D721Med (cell line): ENCODE measurements at regions not wholly inside any gene's neighbourhood (a gene's known extent, or its start where the extent isn't known, plus 50 kb on each side); places are given as distances from the start of the nearest gene placed in this dataset.

Source experiments
- DNase-seq: peaks from one replicate; pipeline ENCODE4 v3.0.0; 2011; ENCODE audit warnings: low spot score; ENCODE audit not compliant: insufficient read length
- FAIRE-seq: peaks from 2 replicates; lab custom pipeline; 2011; peaks lifted over from hg19 to GRCh38; lab: Jason Lieb, UNC
- TF ChIP-seq, protein P1 (sequence below): IDR thresholded peaks from 2 replicates; pipeline ENCODE4 v1.5.1; 2012; ENCODE audit warnings: mild to moderate bottlenecking, control low read depth; ENCODE audit not compliant: insufficient read depth; ENCODE audit errors: missing control alignments

- no peak for FAIRE-seq
- no peak for DNase-seq
- TF ChIP-seq, protein P1, sequence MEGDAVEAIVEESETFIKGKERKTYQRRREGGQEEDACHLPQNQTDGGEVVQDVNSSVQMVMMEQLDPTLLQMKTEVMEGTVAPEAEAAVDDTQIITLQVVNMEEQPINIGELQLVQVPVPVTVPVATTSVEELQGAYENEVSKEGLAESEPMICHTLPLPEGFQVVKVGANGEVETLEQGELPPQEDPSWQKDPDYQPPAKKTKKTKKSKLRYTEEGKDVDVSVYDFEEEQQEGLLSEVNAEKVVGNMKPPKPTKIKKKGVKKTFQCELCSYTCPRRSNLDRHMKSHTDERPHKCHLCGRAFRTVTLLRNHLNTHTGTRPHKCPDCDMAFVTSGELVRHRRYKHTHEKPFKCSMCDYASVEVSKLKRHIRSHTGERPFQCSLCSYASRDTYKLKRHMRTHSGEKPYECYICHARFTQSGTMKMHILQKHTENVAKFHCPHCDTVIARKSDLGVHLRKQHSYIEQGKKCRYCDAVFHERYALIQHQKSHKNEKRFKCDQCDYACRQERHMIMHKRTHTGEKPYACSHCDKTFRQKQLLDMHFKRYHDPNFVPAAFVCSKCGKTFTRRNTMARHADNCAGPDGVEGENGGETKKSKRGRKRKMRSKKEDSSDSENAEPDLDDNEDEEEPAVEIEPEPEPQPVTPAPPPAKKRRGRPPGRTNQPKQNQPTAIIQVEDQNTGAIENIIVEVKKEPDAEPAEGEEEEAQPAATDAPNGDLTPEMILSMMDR: no peak
Observed at GRCh38 chr15:94047566-94047965, 183.8 kb upstream of the MCTP2 start.

DNA sequence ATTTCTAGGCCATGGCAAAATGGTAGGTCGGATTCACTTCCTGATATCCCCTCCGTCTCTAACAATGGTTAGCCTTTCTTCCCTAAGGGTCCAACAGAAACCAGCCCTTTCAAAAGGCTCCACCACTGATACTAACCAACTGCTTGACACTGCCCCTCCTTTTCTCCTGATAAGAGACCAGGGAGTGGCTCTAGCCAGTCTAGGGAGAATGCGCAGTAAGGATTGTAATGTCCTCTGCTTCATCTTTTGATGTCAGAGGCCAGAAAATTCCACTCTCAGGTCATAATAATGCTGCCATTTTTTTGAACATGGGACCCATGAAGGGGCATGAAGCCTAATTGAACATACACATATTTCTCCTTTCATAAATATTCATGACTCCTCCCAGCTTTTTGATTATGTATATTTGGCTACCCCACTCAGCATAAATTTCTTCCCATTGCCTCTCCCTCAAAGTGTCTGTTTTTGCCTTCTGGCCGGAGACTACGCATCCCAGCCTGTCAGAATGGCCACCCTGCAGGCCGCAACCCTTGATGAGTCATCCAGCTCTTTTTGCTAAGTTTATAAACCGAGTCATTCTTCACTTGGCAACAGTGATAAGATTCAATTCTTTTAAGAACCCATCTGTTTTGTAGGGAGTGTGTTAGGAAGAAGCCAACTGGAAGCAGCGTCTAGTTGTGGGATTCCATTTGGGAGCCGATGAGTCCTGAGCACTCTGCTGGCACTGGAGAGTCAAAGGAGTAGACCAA lies 189.0 kb upstream of the MCTP2 start:
- no peak for FAIRE-seq
- TF ChIP-seq, protein P1: no peak
- DNase-seq: no peak

- FAIRE-seq (no peak), DNase-seq (no peak)
- TF ChIP-seq, protein P1: no peak
Observed at GRCh38 chr15:94041746-94042145, 189.6 kb upstream of the MCTP2 start.

DNA sequence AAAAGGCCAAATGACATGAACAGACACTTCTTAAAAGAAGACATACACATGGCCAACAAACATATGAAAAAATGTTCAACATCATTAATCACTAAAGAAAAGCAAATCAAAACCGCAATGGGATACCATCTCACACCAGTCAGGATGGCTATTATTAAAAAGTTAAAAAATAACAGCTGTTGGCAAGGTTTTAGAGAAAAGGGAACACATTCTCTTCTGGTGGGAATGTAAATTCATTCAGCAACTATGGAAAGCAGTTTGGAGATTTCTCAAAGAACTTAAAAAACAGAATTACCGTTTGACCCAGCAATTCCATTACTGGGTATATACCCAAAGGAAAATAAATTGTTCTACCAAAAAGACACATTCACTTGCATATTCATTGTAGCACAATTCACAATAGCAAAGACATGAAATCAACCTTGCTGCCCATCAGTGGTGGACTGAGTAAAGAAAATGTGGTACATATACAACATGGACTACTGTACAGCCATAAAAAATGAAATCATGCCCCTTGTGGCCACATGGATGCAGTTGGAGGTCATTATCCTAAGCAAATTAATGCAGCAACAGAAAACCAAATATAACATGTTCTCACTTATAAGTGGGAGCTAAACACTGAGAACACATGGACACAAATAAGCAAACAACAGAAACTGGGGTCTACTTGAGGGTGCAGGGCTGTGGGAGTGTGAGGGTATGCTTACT lies 190.7 kb upstream of the MCTP2 start:
- TF ChIP-seq, protein P1: no peak
- no peak for DNase-seq
- no peak for FAIRE-seq

DNA sequence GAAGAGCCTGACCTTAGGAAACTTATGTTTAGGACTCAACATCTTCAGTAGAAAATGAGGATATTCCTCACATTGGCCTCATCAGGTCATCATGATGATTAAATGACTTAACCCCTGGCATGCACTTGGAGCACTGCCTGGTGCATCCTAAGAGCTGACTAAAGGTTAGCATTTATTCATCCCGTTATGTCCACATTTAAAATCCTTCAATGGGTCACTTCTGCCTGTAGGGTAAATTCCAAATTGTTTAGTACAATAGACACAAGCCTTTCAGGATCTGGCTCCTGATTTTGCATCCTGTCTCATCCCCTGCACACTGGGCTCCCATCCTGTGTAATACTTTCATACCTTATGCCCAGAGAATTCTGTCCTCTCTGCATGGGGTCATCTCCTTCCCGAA lies 195.2 kb upstream of the MCTP2 start:
- TF ChIP-seq, protein P1: no peak
- DNase-seq (no peak), FAIRE-seq (no peak)

DNA sequence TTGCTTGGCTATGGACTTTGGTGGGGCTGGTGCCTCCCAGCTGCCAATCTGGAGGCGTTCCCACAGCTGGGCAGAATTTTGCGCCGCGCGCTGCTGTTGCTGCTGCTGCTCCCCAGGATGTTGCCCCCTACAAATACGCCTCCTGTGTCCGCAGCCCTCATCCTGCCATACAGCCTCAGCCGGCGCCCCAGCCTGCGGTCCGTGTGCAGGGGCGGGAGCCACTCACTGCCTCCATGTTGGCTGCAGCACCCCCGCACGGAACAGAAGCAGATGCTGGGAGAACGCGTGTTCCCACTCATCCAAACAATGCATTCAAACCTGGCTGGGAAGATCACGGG lies 197.7 kb upstream of the MCTP2 start:
- DNase-seq (no peak), FAIRE-seq (no peak)
- TF ChIP-seq, protein P1: no peak
